GM23338 (cell line): ENCODE measurements at regions not wholly inside any gene's neighbourhood (a gene's known extent, or its start where the extent isn't known, plus 50 kb on each side); places are given as distances from the start of the nearest gene placed in this dataset.

Source experiments
- ATAC-seq: fragments of 200-7000 bp; cut with Tn5 transposase; 3 replicates; pipeline ENCODE4 v1.9.1; 2020
- DNase-seq: peaks from one replicate; pipeline ENCODE4 v3.0.0-alpha.2; 2015; ENCODE audit warnings: low spot score
- H2AFZ ChIP-seq: fragments of 200-600 bp; sonication (generic); 2 replicates; pipeline ENCODE4 v1.8.0; 2016; ENCODE audit warnings: antibody characterized with exemption, mild to moderate bottlenecking, moderate library complexity
- H3F3A ChIP-seq: fragments of 200-600 bp; sonication (generic); replicated peaks from 2 replicates; pipeline ENCODE4 v1.8.0; 2017; ENCODE audit warnings: antibody characterized with exemption, mixed run types, low read depth
- H3K27ac ChIP-seq: fragments of 200-600 bp; sonication (generic); 2 replicates; pipeline ENCODE4 v1.6.1; 2016; ENCODE audit warnings: low read depth
- H3K27me3 ChIP-seq: fragments of 200-600 bp; sonication (generic); 2 replicates; pipeline ENCODE4 v1.8.0; 2016; ENCODE audit warnings: mild to moderate bottlenecking, mixed run types, moderate library complexity; ENCODE audit not compliant: insufficient read depth
- H3K36me3 ChIP-seq: fragments of 200-600 bp; sonication (generic); 2 replicates; pipeline ENCODE4 v1.8.0; 2016; ENCODE audit warnings: mild to moderate bottlenecking; ENCODE audit not compliant: insufficient read depth
- H3K4me1 ChIP-seq: fragments of 200-600 bp; sonication (generic); 2 replicates; pipeline ENCODE4 v1.8.0; 2016; ENCODE audit warnings: mild to moderate bottlenecking, moderate library complexity; ENCODE audit not compliant: insufficient read depth
- H3K4me2 ChIP-seq: fragments of 200-600 bp; sonication (generic); 2 replicates; pipeline ENCODE4 v1.7.1; 2017; ENCODE audit warnings: mixed run types
- H3K4me3 ChIP-seq: fragments of 200-600 bp; sonication (generic); 2 replicates; pipeline ENCODE4 v1.6.1; 2016; ENCODE audit warnings: mixed run types
- H3K79me2 ChIP-seq: fragments of 200-600 bp; sonication (generic); replicated peaks from 2 replicates; pipeline ENCODE4 v1.8.0; 2017; ENCODE audit warnings: mild to moderate bottlenecking; ENCODE audit not compliant: insufficient read depth
- H3K9me2 ChIP-seq: fragments of 200-600 bp; sonication (generic); 2 replicates; pipeline ENCODE4 v1.8.0; 2017; ENCODE audit not compliant: insufficient read depth
- H4K20me1 ChIP-seq: fragments of 200-600 bp; sonication (generic); replicated peaks from 2 replicates; pipeline ENCODE4 v1.8.0; 2017; ENCODE audit warnings: mild to moderate bottlenecking; ENCODE audit not compliant: insufficient read depth
- H3K27ac Mint-ChIP-seq: 2 replicates; pipeline ENCODE4 v1.8.0; 2020; ENCODE audit warnings: inconsistent platforms, mild to moderate bottlenecking, moderate library complexity, mixed read lengths
- H3K27me3 Mint-ChIP-seq: 3 replicates; pipeline ENCODE4 v1.8.0; 2022; ENCODE audit warnings: low read depth, mild to moderate bottlenecking, moderate library complexity, mixed read lengths, inconsistent platforms; ENCODE audit not compliant: insufficient read depth, poor library complexity
- H3K36me3 Mint-ChIP-seq: 3 replicates; pipeline ENCODE4 v1.8.0; 2021; ENCODE audit warnings: low read depth, mild to moderate bottlenecking, inconsistent platforms, moderate library complexity, mixed read lengths
- H3K4me1 Mint-ChIP-seq: 3 replicates; pipeline ENCODE4 v1.8.0; 2020; ENCODE audit warnings: mild to moderate bottlenecking, inconsistent platforms, mixed read lengths
- H3K4me3 Mint-ChIP-seq: 3 replicates; pipeline ENCODE4 v1.8.0; 2021; ENCODE audit warnings: moderate library complexity, mild to moderate bottlenecking, inconsistent platforms, mixed read lengths
- H3K9me3 Mint-ChIP-seq: 3 replicates; pipeline ENCODE4 v1.8.0; 2020; ENCODE audit warnings: moderate library complexity, mild to moderate bottlenecking, inconsistent platforms, mixed read lengths
- CREB1 ChIP-seq: fragments of 250-450 bp; sonication (Bioruptor Pico); IDR thresholded peaks from 2 replicates; pipeline ENCODE4 v1.5.0; 2020; ENCODE audit warnings: low read depth, mild to moderate bottlenecking, moderate library complexity
- EZH2 ChIP-seq: fragments of 200-600 bp; sonication (generic); IDR thresholded peaks from one replicate; pipeline ENCODE4 v1.8.0; 2017; ENCODE audit warnings: antibody characterized with exemption, mild to moderate bottlenecking, low read depth; ENCODE audit not compliant: unreplicated experiment
- EZH2phosphoT487 ChIP-seq: fragments of 200-600 bp; sonication (generic); IDR thresholded peaks from one replicate; pipeline ENCODE4 v1.8.1; 2018; ENCODE audit warnings: antibody characterized with exemption; ENCODE audit not compliant: unreplicated experiment
- JUNB ChIP-seq: IDR thresholded peaks from one replicate; pipeline ENCODE4 v1.6.1; 2016; ENCODE audit warnings: antibody characterized with exemption; ENCODE audit not compliant: unreplicated experiment
- NANOG ChIP-seq: IDR thresholded peaks from 2 replicates; pipeline ENCODE4 v1.6.1; 2016; ENCODE audit warnings: antibody characterized with exemption, borderline replicate concordance
- POLR2AphosphoS5 ChIP-seq: IDR thresholded peaks from 2 replicates; pipeline ENCODE4 v1.6.1; 2016; ENCODE audit warnings: antibody characterized with exemption, low read depth
- STAT1 ChIP-seq: IDR thresholded peaks from one replicate; pipeline ENCODE4 v1.6.1; 2016; ENCODE audit warnings: antibody characterized with exemption; ENCODE audit not compliant: unreplicated experiment
- ZNF114 ChIP-seq: fragments of 250-450 bp; sonication (Bioruptor Pico); IDR thresholded peaks from 2 replicates; pipeline ENCODE4 v1.5.0; 2020; ENCODE audit warnings: mild to moderate bottlenecking, moderate library complexity
- ZNF331 ChIP-seq: fragments of 250-450 bp; sonication (Bioruptor Pico); IDR thresholded peaks from 2 replicates; pipeline ENCODE4 v1.5.0; 2020; ENCODE audit warnings: low read depth, mild to moderate bottlenecking, moderate library complexity
- TF ChIP-seq, protein P1 (sequence below), 2 experiments: fragments of 200-600 bp in 1 of 2; sonication (generic) in 1 of 2; conservative IDR thresholded peaks; 2 replicates each; pipeline versions ENCODE4 v1.5.1 to v1.6.1; 2016 to 2017; ENCODE audit warnings: antibody characterized with exemption in 2 of 2, low read depth in 2 of 2, mild to moderate bottlenecking in 2 of 2, moderate library complexity in 1 of 2
- TF ChIP-seq, protein P2 (sequence below): IDR thresholded peaks from one replicate; pipeline ENCODE4 v1.6.1; 2018; ENCODE audit warnings: antibody characterized with exemption; ENCODE audit not compliant: unreplicated experiment
- TF ChIP-seq, protein P3 (sequence below): IDR thresholded peaks from 2 replicates; pipeline ENCODE4 v1.6.1; 2016; ENCODE audit warnings: antibody characterized with exemption
- TF ChIP-seq, protein P4 (sequence below): fragments of 250-450 bp; sonication (Bioruptor Pico); IDR thresholded peaks from 2 replicates; pipeline ENCODE4 v1.5.0; 2020; ENCODE audit warnings: mild to moderate bottlenecking, moderate library complexity

DNA sequence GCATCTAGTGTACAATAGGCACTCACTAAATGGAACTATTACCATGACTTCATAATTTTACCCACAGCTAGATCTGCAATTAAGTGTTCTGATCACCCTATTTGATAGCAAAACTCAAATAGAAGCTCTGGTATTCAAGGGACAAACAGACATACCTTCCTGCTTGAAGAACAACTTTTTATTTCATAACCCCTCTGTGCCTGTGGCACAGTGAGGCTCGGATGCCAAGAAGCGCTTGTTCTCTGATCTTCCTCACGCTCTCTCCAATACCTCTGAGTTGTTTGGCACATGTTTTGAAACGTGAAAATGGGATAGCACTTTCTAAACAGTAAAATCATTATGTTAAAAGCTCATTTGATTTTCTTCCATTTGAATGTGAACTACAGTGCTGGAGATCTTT, 232.0 kb downstream of the KLF5 start:
- Histone ChIP-seq H3K4me1 (peaks cover 11% of the 10 kb centered on the region; the same call in 1 of the 2 replicates), H3K9me2 (no peaks in the 10 kb centered on the region), H3K79me2 (no peaks in the 10 kb centered on the region), H3K27ac (no peak overlapping the region), H4K20me1 (no peaks in the 10 kb centered on the region), H3K4me3 (no peak overlapping the region), H3K4me2 (no peak overlapping the region), H3F3A (no peaks in the 10 kb centered on the region), H3K36me3 (no peaks in the 10 kb centered on the region), H3K27me3 (no peaks in the 10 kb centered on the region), H2AFZ (peak overlapping the region; percentile 19; the same call in 1 of the 2 replicates)
- DNase-seq, result no peak
- Mint-ChIP-seq H3K4me3 (no peak overlapping the region), H3K27me3 (peaks cover 4% of the 10 kb centered on the region), H3K4me1 (peaks cover 7% of the 10 kb centered on the region; the same call in 2 of the 3 replicates), H3K27ac (no peak overlapping the region), H3K9me3 (no peaks in the 10 kb centered on the region), H3K36me3 (no peaks in the 10 kb centered on the region)
- TF ChIP-seq STAT1 (no peak), ZNF331 (no peak), ZNF114 (no peak), POLR2AphosphoS5 (no peak), CREB1 (no peak), EZH2 (no peak), JUNB (no peak), EZH2phosphoT487 (no peak), NANOG (no peak)
- TF ChIP-seq, protein P1, sequence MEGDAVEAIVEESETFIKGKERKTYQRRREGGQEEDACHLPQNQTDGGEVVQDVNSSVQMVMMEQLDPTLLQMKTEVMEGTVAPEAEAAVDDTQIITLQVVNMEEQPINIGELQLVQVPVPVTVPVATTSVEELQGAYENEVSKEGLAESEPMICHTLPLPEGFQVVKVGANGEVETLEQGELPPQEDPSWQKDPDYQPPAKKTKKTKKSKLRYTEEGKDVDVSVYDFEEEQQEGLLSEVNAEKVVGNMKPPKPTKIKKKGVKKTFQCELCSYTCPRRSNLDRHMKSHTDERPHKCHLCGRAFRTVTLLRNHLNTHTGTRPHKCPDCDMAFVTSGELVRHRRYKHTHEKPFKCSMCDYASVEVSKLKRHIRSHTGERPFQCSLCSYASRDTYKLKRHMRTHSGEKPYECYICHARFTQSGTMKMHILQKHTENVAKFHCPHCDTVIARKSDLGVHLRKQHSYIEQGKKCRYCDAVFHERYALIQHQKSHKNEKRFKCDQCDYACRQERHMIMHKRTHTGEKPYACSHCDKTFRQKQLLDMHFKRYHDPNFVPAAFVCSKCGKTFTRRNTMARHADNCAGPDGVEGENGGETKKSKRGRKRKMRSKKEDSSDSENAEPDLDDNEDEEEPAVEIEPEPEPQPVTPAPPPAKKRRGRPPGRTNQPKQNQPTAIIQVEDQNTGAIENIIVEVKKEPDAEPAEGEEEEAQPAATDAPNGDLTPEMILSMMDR (conservative IDR thresholded peaks at IDR 0.05; ENCODE audit: low read depth in 2 of 2), result no peak
- TF ChIP-seq, protein P2, sequence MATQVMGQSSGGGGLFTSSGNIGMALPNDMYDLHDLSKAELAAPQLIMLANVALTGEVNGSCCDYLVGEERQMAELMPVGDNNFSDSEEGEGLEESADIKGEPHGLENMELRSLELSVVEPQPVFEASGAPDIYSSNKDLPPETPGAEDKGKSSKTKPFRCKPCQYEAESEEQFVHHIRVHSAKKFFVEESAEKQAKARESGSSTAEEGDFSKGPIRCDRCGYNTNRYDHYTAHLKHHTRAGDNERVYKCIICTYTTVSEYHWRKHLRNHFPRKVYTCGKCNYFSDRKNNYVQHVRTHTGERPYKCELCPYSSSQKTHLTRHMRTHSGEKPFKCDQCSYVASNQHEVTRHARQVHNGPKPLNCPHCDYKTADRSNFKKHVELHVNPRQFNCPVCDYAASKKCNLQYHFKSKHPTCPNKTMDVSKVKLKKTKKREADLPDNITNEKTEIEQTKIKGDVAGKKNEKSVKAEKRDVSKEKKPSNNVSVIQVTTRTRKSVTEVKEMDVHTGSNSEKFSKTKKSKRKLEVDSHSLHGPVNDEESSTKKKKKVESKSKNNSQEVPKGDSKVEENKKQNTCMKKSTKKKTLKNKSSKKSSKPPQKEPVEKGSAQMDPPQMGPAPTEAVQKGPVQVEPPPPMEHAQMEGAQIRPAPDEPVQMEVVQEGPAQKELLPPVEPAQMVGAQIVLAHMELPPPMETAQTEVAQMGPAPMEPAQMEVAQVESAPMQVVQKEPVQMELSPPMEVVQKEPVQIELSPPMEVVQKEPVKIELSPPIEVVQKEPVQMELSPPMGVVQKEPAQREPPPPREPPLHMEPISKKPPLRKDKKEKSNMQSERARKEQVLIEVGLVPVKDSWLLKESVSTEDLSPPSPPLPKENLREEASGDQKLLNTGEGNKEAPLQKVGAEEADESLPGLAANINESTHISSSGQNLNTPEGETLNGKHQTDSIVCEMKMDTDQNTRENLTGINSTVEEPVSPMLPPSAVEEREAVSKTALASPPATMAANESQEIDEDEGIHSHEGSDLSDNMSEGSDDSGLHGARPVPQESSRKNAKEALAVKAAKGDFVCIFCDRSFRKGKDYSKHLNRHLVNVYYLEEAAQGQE, result no peak
- TF ChIP-seq, protein P3, sequence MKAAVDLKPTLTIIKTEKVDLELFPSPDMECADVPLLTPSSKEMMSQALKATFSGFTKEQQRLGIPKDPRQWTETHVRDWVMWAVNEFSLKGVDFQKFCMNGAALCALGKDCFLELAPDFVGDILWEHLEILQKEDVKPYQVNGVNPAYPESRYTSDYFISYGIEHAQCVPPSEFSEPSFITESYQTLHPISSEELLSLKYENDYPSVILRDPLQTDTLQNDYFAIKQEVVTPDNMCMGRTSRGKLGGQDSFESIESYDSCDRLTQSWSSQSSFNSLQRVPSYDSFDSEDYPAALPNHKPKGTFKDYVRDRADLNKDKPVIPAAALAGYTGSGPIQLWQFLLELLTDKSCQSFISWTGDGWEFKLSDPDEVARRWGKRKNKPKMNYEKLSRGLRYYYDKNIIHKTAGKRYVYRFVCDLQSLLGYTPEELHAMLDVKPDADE, result no peak
- TF ChIP-seq, protein P4, sequence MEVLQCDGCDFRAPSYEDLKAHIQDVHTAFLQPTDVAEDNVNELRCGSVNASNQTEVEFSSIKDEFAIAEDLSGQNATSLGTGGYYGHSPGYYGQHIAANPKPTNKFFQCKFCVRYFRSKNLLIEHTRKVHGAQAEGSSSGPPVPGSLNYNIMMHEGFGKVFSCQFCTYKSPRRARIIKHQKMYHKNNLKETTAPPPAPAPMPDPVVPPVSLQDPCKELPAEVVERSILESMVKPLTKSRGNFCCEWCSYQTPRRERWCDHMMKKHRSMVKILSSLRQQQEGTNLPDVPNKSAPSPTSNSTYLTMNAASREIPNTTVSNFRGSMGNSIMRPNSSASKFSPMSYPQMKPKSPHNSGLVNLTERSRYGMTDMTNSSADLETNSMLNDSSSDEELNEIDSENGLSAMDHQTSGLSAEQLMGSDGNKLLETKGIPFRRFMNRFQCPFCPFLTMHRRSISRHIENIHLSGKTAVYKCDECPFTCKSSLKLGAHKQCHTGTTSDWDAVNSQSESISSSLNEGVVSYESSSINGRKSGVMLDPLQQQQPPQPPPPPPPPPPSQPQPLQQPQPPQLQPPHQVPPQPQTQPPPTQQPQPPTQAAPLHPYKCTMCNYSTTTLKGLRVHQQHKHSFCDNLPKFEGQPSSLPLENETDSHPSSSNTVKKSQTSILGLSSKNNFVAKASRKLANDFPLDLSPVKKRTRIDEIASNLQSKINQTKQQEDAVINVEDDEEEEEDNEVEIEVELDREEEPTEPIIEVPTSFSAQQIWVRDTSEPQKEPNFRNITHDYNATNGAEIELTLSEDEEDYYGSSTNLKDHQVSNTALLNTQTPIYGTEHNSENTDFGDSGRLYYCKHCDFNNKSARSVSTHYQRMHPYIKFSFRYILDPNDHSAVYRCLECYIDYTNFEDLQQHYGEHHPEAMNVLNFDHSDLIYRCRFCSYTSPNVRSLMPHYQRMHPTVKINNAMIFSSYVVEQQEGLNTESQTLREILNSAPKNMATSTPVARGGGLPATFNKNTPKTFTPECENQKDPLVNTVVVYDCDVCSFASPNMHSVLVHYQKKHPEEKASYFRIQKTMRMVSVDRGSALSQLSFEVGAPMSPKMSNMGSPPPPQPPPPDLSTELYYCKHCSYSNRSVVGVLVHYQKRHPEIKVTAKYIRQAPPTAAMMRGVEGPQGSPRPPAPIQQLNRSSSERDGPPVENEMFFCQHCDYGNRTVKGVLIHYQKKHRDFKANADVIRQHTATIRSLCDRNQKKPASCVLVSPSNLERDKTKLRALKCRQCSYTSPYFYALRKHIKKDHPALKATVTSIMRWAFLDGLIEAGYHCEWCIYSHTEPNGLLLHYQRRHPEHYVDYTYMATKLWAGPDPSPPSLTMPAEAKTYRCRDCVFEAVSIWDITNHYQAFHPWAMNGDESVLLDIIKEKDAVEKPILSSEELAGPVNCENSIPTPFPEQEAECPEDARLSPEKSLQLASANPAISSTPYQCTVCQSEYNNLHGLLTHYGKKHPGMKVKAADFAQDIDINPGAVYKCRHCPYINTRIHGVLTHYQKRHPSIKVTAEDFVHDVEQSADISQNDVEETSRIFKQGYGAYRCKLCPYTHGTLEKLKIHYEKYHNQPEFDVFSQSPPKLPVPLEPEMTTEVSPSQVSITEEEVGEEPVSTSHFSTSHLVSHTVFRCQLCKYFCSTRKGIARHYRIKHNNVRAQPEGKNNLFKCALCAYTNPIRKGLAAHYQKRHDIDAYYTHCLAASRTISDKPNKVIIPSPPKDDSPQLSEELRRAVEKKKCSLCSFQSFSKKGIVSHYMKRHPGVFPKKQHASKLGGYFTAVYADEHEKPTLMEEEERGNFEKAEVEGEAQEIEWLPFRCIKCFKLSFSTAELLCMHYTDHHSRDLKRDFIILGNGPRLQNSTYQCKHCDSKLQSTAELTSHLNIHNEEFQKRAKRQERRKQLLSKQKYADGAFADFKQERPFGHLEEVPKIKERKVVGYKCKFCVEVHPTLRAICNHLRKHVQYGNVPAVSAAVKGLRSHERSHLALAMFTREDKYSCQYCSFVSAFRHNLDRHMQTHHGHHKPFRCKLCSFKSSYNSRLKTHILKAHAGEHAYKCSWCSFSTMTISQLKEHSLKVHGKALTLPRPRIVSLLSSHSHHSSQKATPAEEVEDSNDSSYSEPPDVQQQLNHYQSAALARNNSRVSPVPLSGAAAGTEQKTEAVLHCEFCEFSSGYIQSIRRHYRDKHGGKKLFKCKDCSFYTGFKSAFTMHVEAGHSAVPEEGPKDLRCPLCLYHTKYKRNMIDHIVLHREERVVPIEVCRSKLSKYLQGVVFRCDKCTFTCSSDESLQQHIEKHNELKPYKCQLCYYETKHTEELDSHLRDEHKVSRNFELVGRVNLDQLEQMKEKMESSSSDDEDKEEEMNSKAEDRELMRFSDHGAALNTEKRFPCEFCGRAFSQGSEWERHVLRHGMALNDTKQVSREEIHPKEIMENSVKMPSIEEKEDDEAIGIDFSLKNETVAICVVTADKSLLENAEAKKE (CRISPR knock-in tag), result no peak
- ATAC-seq, result no peak
